ENCODE measurements at regions not wholly inside any gene's neighbourhood (a gene's known extent, or its start where the extent isn't known, plus 50 kb on each side); places are given as distances from the start of the nearest gene placed in this dataset.

- Histone ChIP-seq H3K27ac (ENCODE audit: insufficient read depth, low read length, poor library complexity, severe bottlenecking) (no peak overlapping the region), H3K9me3 (ENCODE audit: control insufficient read depth in 2 of 2, low read length in 2 of 2) (no peaks in the 10 kb centered on the region), H3K4me1 (ENCODE audit: control insufficient read depth, insufficient read depth, low read length, poor library complexity, severe bottlenecking) (peaks cover 46% of the 10 kb centered on the region), H3K27me3 (ENCODE audit: control insufficient read depth, insufficient read depth, low read length) (no peaks in the 10 kb centered on the region), H3K4me3 (ENCODE audit: low read depth, low read length) (no peak overlapping the region), H3K36me3 (ENCODE audit: control insufficient read depth, insufficient read depth, low read length) (no peaks in the 10 kb centered on the region)
- H3K27ac Mint-ChIP-seq = peak overlapping the region in 2 of 3 donors; percentile 21 to 94
- peaks cover 0 to 3% (median 0%) of the 10 kb centered on the region in 7 donors for H3K9me3 Mint-ChIP-seq
- no peak for ATAC-seq (ENCODE audit: low read depth in 2 of 2)
- peaks cover 16 to 67% (median 49%) of the 10 kb centered on the region in 4 donors for H3K4me1 Mint-ChIP-seq
- no peak for DNase-seq
- peak overlapping the region in 2 of 4 donors; percentile 13 to 31 for H3K4me3 Mint-ChIP-seq
- H3K27me3 Mint-ChIP-seq = no peaks in the 10 kb centered on the region
- H3K36me3 Mint-ChIP-seq = peaks cover 4% of the 10 kb centered on the region
These were observed 83.0 kb upstream of the UBL3 start for GRCh38 chr13:29933401-29933800.

DNA sequence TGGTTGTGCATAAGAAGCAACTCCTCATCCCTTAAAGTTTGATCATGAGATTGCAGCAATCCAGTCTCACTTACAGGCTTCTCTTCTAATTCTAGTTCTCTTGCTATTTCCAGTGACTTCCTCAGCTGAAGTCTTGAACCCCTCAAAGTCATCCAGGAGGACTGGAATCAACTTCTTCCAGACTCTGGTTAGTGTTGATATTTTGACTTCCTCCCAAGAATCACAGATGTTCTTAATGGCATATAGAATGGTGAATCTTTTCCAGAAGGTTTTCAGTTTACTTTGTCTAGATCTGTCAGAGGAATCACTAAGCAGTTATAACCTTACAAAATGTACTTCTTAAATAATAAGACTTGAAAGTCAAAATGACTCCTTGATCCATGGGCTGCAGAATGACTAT is 81.3 kb upstream of the UBL3 start:
- no peak for DNase-seq
- H3K27ac Mint-ChIP-seq = peak overlapping the region in 1 of 3 donors; percentile 94
- peaks cover 0 to 3% (median 0%) of the 10 kb centered on the region in 7 donors for H3K9me3 Mint-ChIP-seq
- peaks cover 2% of the 10 kb centered on the region for H3K27me3 Mint-ChIP-seq
- peaks cover 30% of the 10 kb centered on the region for H3K4me1 ChIP-seq (ENCODE audit: control insufficient read depth, insufficient read depth, low read length, poor library complexity, severe bottlenecking)
- no peaks in the 10 kb centered on the region for H3K36me3 ChIP-seq (ENCODE audit: control insufficient read depth, insufficient read depth, low read length)
- no peaks in the 10 kb centered on the region for H3K9me3 ChIP-seq (ENCODE audit: control insufficient read depth in 2 of 2, low read length in 2 of 2)
- H3K4me1 Mint-ChIP-seq = peaks cover 12 to 50% (median 34%) of the 10 kb centered on the region in 4 donors
- peak overlapping the region in 1 of 4 donors; percentile 18 for H3K4me3 Mint-ChIP-seq
- no peaks in the 10 kb centered on the region for H3K27me3 ChIP-seq (ENCODE audit: control insufficient read depth, insufficient read depth, low read length)
- no peak overlapping the region for H3K4me3 ChIP-seq (ENCODE audit: low read depth, low read length)
- H3K27ac ChIP-seq (ENCODE audit: insufficient read depth, low read length, poor library complexity, severe bottlenecking) = no peak overlapping the region
- H3K36me3 Mint-ChIP-seq = no peaks in the 10 kb centered on the region
- ATAC-seq (ENCODE audit: low read depth in 2 of 2) = no peak

- Histone ChIP-seq H3K27ac (ENCODE audit: insufficient read depth, low read length, poor library complexity, severe bottlenecking) (no peak overlapping the region), H3K4me1 (ENCODE audit: control insufficient read depth, insufficient read depth, low read length, poor library complexity, severe bottlenecking) (peaks cover 14% of the 10 kb centered on the region), H3K36me3 (ENCODE audit: control insufficient read depth, insufficient read depth, low read length) (no peaks in the 10 kb centered on the region), H3K9me3 (ENCODE audit: control insufficient read depth in 2 of 2, low read length in 2 of 2) (no peaks in the 10 kb centered on the region), H3K27me3 (ENCODE audit: control insufficient read depth, insufficient read depth, low read length) (no peaks in the 10 kb centered on the region), H3K4me3 (ENCODE audit: low read depth, low read length) (no peak overlapping the region)
- Mint-ChIP-seq H3K27ac (peak overlapping the region in 2 of 3 donors; percentile 26 to 74), H3K4me3 (no peak overlapping the region), H3K27me3 (peaks cover 8% of the 10 kb centered on the region), H3K4me1 (peaks cover 10 to 38% (median 27%) of the 10 kb centered on the region in 4 donors), H3K9me3 (peaks cover 0 to 3% (median 0%) of the 10 kb centered on the region in 7 donors), H3K36me3 (no peaks in the 10 kb centered on the region)
- no peak for DNase-seq
- no peak for ATAC-seq (ENCODE audit: low read depth in 2 of 2)
These were observed 78.8 kb upstream of the UBL3 start for GRCh38 chr13:29929062-29929847.

DNA sequence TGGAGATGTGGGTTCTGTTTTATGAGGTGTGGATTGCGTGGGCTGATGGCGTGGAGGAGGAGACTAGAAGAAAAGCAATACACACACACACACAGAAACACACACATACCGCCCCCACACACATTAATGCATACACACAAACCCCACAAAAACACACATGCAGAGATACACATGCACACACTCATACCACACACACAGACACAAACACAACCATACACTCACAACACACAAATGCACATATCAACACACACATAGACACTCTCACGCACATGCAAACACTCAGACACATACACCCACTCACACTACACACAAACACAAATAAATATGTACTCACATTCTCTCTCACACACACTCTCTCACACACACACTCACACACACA is 75.7 kb upstream of the UBL3 start:
- no peak overlapping the region for H3K4me3 Mint-ChIP-seq
- no peaks in the 10 kb centered on the region for H3K36me3 ChIP-seq (ENCODE audit: control insufficient read depth, insufficient read depth, low read length)

DNA sequence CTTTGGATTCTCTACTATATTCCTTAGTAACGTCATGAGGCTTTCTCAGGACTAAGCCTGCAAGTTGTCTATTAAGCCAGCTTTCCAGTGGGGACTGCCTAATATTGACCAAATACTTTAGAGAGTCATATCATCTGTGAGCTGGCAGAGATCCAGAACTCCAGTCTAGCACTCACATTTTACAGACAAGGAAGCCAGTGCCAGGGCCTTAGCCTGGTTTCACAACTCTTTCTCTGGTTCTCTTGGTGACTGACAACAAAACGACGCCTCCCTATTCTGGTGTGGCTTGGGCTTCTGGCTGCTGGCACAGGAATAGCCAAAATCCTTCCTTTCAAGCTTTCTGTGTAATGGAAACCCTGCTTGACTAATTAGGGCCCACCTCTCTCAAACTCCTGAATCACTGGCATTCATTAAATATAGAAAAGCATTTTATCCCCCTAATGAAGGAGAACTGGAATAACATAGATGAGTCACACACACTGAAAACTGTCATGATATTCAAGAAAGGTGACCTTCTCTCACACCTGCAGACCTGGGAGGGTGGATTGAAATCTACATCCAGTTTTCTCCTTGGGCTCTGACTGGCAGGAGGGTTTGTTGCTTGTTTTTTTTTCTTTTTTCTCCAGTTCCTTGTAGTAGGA is 75.2 kb upstream of the UBL3 start:
- Mint-ChIP-seq H3K27me3 (peaks cover 14% of the 10 kb centered on the region), H3K4me3 (no peak overlapping the region), H3K27ac (peak overlapping the region in 1 of 3 donors; percentile 54), H3K9me3 (peaks cover 0 to 3% (median 0%) of the 10 kb centered on the region in 7 donors), H3K36me3 (no peaks in the 10 kb centered on the region), H3K4me1 (peaks cover 12 to 39% (median 26%) of the 10 kb centered on the region in 4 donors)
- no peaks in the 10 kb centered on the region for H3K27me3 ChIP-seq (ENCODE audit: control insufficient read depth, insufficient read depth, low read length)
- no peaks in the 10 kb centered on the region for H3K9me3 ChIP-seq (ENCODE audit: control insufficient read depth in 2 of 2, low read length in 2 of 2)
- ATAC-seq (ENCODE audit: low read depth in 2 of 2) (no peak), DNase-seq (no peak)
- no peaks in the 10 kb centered on the region for H3K36me3 ChIP-seq (ENCODE audit: control insufficient read depth, insufficient read depth, low read length)
- no peak overlapping the region for H3K27ac ChIP-seq (ENCODE audit: insufficient read depth, low read length, poor library complexity, severe bottlenecking)
- H3K4me1 ChIP-seq (ENCODE audit: control insufficient read depth, insufficient read depth, low read length, poor library complexity, severe bottlenecking) = peaks cover 19% of the 10 kb centered on the region
- H3K4me3 ChIP-seq (ENCODE audit: low read depth, low read length) = no peak overlapping the region

More for the DNA sequence above, 75.7 kb upstream of the UBL3 start:
- Histone ChIP-seq H3K9me3 (ENCODE audit: control insufficient read depth in 2 of 2, low read length in 2 of 2) (no peaks in the 10 kb centered on the region), H3K4me1 (ENCODE audit: control insufficient read depth, insufficient read depth, low read length, poor library complexity, severe bottlenecking) (peaks cover 19% of the 10 kb centered on the region), H3K27ac (ENCODE audit: insufficient read depth, low read length, poor library complexity, severe bottlenecking) (no peak overlapping the region), H3K4me3 (ENCODE audit: low read depth, low read length) (no peak overlapping the region), H3K27me3 (ENCODE audit: control insufficient read depth, insufficient read depth, low read length) (no peaks in the 10 kb centered on the region)
- Mint-ChIP-seq H3K4me1 (peaks cover 12 to 36% (median 26%) of the 10 kb centered on the region in 4 donors), H3K9me3 (peaks cover 0 to 3% (median 0%) of the 10 kb centered on the region in 7 donors), H3K27ac (peak overlapping the region in 1 of 3 donors; percentile 54), H3K27me3 (peaks cover 14% of the 10 kb centered on the region), H3K36me3 (no peaks in the 10 kb centered on the region)
- DNase-seq (no peak), ATAC-seq (ENCODE audit: low read depth in 2 of 2) (no peak)

DNA sequence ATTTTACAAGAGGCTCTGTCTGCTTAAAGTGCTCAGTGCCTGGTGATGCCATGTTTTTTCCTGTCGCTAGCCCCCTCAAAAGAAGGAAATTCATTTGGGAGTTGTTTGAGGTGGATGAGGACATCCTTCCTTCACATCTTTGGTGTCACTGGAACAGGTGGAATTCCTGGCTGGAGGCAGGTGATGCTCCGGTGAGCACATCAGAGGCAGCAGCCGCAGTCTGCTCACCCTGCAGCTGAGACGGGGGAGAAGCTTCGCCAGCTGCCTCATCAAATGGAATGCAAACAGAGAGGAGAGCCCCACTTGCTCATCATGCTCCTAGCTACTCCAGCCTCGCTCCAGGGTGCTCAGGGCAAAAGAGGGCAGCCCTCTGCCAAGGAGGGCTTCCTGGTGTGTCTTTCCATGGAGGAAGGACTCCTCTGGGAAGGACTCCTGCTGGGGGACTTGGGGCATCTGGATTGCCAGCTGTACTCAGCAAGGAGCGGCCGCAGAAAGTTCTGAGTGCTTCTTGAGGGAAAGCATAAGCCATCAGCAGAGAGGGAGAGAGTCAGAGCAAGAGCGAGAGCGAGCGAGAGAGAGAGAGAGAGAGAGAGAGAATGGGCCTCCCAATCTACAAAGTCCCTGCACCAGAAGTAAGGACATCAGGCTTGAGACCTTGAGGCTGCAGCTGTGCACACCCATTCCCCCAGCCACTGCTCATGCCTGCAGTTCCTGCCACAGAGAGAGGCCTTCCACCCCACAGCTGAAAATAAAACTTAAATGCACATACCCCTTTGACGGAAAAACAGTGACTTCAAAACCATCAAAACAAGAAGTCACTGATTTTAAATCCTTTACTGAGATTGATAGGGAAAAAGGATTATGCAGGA is 74.3 kb upstream of the UBL3 start:
- Mint-ChIP-seq H3K9me3 (peaks cover 0 to 3% (median 0%) of the 10 kb centered on the region in 7 donors), H3K4me3 (peak overlapping the region in 1 of 4 donors; percentile 44)

More for the DNA sequence above, 74.3 kb upstream of the UBL3 start:
- Histone ChIP-seq H3K27me3 (ENCODE audit: control insufficient read depth, insufficient read depth, low read length) (no peaks in the 10 kb centered on the region), H3K9me3 (ENCODE audit: control insufficient read depth in 2 of 2, low read length in 2 of 2) (no peaks in the 10 kb centered on the region), H3K36me3 (ENCODE audit: control insufficient read depth, insufficient read depth, low read length) (no peaks in the 10 kb centered on the region), H3K27ac (ENCODE audit: insufficient read depth, low read length, poor library complexity, severe bottlenecking) (no peak overlapping the region), H3K4me1 (ENCODE audit: control insufficient read depth, insufficient read depth, low read length, poor library complexity, severe bottlenecking) (peaks cover 19% of the 10 kb centered on the region), H3K4me3 (ENCODE audit: low read depth, low read length) (no peak overlapping the region)
- DNase-seq (no peak), ATAC-seq (ENCODE audit: low read depth in 2 of 2) (no peak)
- Mint-ChIP-seq H3K36me3 (no peaks in the 10 kb centered on the region), H3K27me3 (peaks cover 14% of the 10 kb centered on the region), H3K4me1 (peaks cover 12 to 40% (median 27%) of the 10 kb centered on the region in 4 donors), H3K27ac (no peak overlapping the region)

Data from CD4-positive, CD25-positive, alpha-beta regulatory T cell (primary cell).